ENCODE measurements at regions not wholly inside any gene's neighbourhood (a gene's known extent, or its start where the extent isn't known, plus 50 kb on each side); places are given as distances from the start of the nearest gene placed in this dataset.

DNA sequence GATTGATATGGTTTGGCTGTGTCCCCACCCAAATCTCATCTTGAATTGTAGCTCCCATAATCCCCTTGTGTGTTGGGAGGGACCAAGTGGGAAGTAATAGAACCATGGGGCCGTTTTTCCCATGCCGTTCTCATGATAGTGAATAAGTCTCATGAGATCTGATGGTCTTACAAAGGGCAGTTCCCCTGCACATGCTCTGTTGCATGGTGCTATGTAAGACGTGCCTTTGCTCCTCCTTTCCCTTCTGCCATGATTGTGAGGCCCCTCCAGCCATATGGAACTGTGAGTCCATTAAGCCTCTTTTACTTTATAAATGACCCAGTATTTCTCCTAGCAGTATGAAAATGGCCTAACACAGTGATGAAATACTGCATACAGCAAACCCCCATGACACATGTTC, 84.8 kb upstream of the SELENOP start:
- no peak for FAIRE-seq
- Histone ChIP-seq H3K27me3 (ENCODE audit: control insufficient read depth, extremely low read depth, insufficient read depth, low read length) (no peaks in the 10 kb centered on the region), H3K9ac (ENCODE audit: control insufficient read depth, extremely low read depth, insufficient read depth, low read length) (no peak overlapping the region), H3K9me1 (ENCODE audit: control insufficient read depth, extremely low read depth, insufficient read depth, low read length) (no peaks in the 10 kb centered on the region), H3K9me3 (ENCODE audit: control insufficient read depth, low read depth, low read length) (no peaks in the 10 kb centered on the region), H4K20me1 (ENCODE audit: control insufficient read depth, extremely low read depth, insufficient read depth, low read length) (no peaks in the 10 kb centered on the region), H3K4me1 (ENCODE audit: control insufficient read depth, extremely low read depth, insufficient read depth, low read length) (no peaks in the 10 kb centered on the region), H2AFZ (ENCODE audit: control insufficient read depth, low read length) (no peak overlapping the region), H3K4me3 (ENCODE audit: control insufficient read depth in 2 of 3, extremely low read depth in 1 of 3, insufficient read depth in 2 of 3, low read depth in 1 of 3, low read length in 3 of 3) (no peak overlapping the region), H3K36me3 (ENCODE audit: control insufficient read depth in 2 of 2, extremely low read depth in 1 of 2, insufficient read depth in 2 of 2, low read length in 2 of 2) (no peaks in the 10 kb centered on the region), H3K27ac (ENCODE audit: control insufficient read depth, insufficient read depth, low read length) (no peak overlapping the region), H3K4me2 (ENCODE audit: control insufficient read depth, extremely low read depth, insufficient read depth, low read depth, low read length) (no peak overlapping the region), H3K79me2 (ENCODE audit: control insufficient read depth, insufficient read depth, low read length) (no peaks in the 10 kb centered on the region)
- dilution Hi-C loops (cut with MboI; ENCODE audit: extremely low pct_ligation_motif_present, low sequenced_read_pairs): no loop called here
- TF ChIP-seq, protein P1, sequence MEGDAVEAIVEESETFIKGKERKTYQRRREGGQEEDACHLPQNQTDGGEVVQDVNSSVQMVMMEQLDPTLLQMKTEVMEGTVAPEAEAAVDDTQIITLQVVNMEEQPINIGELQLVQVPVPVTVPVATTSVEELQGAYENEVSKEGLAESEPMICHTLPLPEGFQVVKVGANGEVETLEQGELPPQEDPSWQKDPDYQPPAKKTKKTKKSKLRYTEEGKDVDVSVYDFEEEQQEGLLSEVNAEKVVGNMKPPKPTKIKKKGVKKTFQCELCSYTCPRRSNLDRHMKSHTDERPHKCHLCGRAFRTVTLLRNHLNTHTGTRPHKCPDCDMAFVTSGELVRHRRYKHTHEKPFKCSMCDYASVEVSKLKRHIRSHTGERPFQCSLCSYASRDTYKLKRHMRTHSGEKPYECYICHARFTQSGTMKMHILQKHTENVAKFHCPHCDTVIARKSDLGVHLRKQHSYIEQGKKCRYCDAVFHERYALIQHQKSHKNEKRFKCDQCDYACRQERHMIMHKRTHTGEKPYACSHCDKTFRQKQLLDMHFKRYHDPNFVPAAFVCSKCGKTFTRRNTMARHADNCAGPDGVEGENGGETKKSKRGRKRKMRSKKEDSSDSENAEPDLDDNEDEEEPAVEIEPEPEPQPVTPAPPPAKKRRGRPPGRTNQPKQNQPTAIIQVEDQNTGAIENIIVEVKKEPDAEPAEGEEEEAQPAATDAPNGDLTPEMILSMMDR (optimal IDR thresholded peaks at IDR 0.05 in 1 of 3, IDR thresholded peaks at IDR 0.05 in 1 of 3, conservative IDR thresholded peaks at IDR 0.05 in 1 of 3; ENCODE audit: extremely low read depth in 1 of 3, insufficient read depth in 2 of 3, low read length in 3 of 3): no peak
- TF ChIP-seq EZH2 (IDR thresholded peaks at IDR 0.05; ENCODE audit: low read length): no peak
- no peak for DNase-seq (ENCODE audit: low read depth, low spot score)

DNA sequence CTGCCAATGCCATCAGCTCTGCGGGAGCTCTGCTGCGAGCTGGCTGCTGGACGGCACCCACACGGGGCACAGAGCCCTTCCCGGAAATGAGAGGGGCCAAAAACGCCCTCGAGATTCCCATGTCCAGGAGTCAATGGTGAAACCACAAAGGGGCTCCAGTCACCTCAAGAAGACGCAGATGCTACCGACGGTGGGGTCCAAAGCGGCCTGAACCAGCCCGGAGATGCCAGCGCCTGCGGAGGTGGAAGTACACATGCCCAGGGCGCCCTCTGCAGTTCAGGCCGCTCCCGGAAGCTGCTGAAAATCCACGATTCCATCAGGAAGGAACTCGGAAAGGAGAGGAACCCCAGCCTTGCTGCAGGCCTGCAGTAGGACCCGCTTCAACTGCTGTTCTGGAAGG, 82.4 kb upstream of the SELENOP start:
- Histone ChIP-seq H3K4me3 (ENCODE audit: control insufficient read depth in 2 of 3, extremely low read depth in 1 of 3, insufficient read depth in 2 of 3, low read depth in 1 of 3, low read length in 3 of 3) (no peak overlapping the region), H2AFZ (ENCODE audit: control insufficient read depth, low read length) (no peak overlapping the region), H3K27ac (ENCODE audit: control insufficient read depth, insufficient read depth, low read length) (no peak overlapping the region), H3K9me3 (ENCODE audit: control insufficient read depth, low read depth, low read length) (no peaks in the 10 kb centered on the region), H3K9ac (ENCODE audit: control insufficient read depth, extremely low read depth, insufficient read depth, low read length) (no peak overlapping the region), H3K4me1 (ENCODE audit: control insufficient read depth, extremely low read depth, insufficient read depth, low read length) (no peaks in the 10 kb centered on the region), H3K79me2 (ENCODE audit: control insufficient read depth, insufficient read depth, low read length) (no peaks in the 10 kb centered on the region), H3K27me3 (ENCODE audit: control insufficient read depth, extremely low read depth, insufficient read depth, low read length) (no peaks in the 10 kb centered on the region), H3K9me1 (ENCODE audit: control insufficient read depth, extremely low read depth, insufficient read depth, low read length) (no peaks in the 10 kb centered on the region), H3K36me3 (ENCODE audit: control insufficient read depth in 2 of 2, extremely low read depth in 1 of 2, insufficient read depth in 2 of 2, low read length in 2 of 2) (no peaks in the 10 kb centered on the region), H3K4me2 (ENCODE audit: control insufficient read depth, extremely low read depth, insufficient read depth, low read depth, low read length) (no peak overlapping the region), H4K20me1 (ENCODE audit: control insufficient read depth, extremely low read depth, insufficient read depth, low read length) (no peaks in the 10 kb centered on the region)
- FAIRE-seq (no peak), DNase-seq (ENCODE audit: low read depth, low spot score) (no peak)
- TF ChIP-seq, protein P1 (optimal IDR thresholded peaks at IDR 0.05 in 1 of 3, IDR thresholded peaks at IDR 0.05 in 1 of 3, conservative IDR thresholded peaks at IDR 0.05 in 1 of 3; ENCODE audit: extremely low read depth in 1 of 3, insufficient read depth in 2 of 3, low read length in 3 of 3): peak; percentile 7 to 24 (median 11)
- no peak for TF ChIP-seq EZH2 (IDR thresholded peaks at IDR 0.05; ENCODE audit: low read length)
- dilution Hi-C loops (cut with MboI; ENCODE audit: extremely low pct_ligation_motif_present, low sequenced_read_pairs): no loop called here

Measured in keratinocyte (primary cell).